Fibroblast of lung (primary cell): ENCODE measurements at regions not wholly inside any gene's neighbourhood (a gene's known extent, or its start where the extent isn't known, plus 50 kb on each side); places are given as distances from the start of the nearest gene placed in this dataset.

ENCODE experiments used
- DNase-seq, 2 donors: peaks; one replicate each; pipeline versions ENCODE4 v3.0.0 to v3.0.0-alpha.2; 2010; ENCODE audit warnings: low read depth in 2 of 2
- H2AFZ ChIP-seq: 2 replicates; pipeline ENCODE4 v1.5.1; 2012; ENCODE audit warnings: low read length, control low read depth, inconsistent platforms
- H3K27ac ChIP-seq: 2 replicates; pipeline ENCODE4 v1.5.1; 2011; ENCODE audit warnings: low read length, control low read depth; ENCODE audit not compliant: insufficient read depth
- H3K27me3 ChIP-seq: 2 replicates; pipeline ENCODE4 v1.5.1; 2011; ENCODE audit warnings: mild to moderate bottlenecking, low read length; ENCODE audit not compliant: control insufficient read depth, insufficient read depth
- H3K36me3 ChIP-seq: 2 replicates; pipeline ENCODE4 v1.5.1; 2011; ENCODE audit warnings: low read length; ENCODE audit not compliant: control insufficient read depth, insufficient read depth
- H3K4me1 ChIP-seq: 2 replicates; pipeline ENCODE4 v1.5.1; 2011; ENCODE audit warnings: low read length; ENCODE audit not compliant: control insufficient read depth, insufficient read depth; ENCODE audit errors: extremely low read depth
- H3K4me2 ChIP-seq: 2 replicates; pipeline ENCODE4 v1.5.1; 2011; ENCODE audit warnings: low read length, control low read depth; ENCODE audit not compliant: insufficient read depth; ENCODE audit errors: extremely low read depth
- H3K4me3 ChIP-seq, 4 experiments: fragments of 200-600 bp in 1 of 4; sonication (generic) in 1 of 4; replicated peaks in 1 of 4; 2 replicates each; pipeline ENCODE4 v1.5.1; 2011 to 2016; ENCODE audit warnings: low read length in 4 of 4, low read depth in 3 of 4, mild to moderate bottlenecking in 3 of 4, control low read depth in 2 of 4, inconsistent platforms in 1 of 4, mixed read lengths in 1 of 4; ENCODE audit not compliant: insufficient read depth in 1 of 4; ENCODE audit errors: control extremely low read depth in 1 of 4
- H3K79me2 ChIP-seq: 2 replicates; pipeline ENCODE4 v1.5.1; 2012; ENCODE audit warnings: mild to moderate bottlenecking, low read length, inconsistent platforms; ENCODE audit not compliant: control insufficient read depth, insufficient read depth
- H3K9ac ChIP-seq: 2 replicates; pipeline ENCODE4 v1.5.1; 2011; ENCODE audit warnings: mild to moderate bottlenecking, low read length, control low read depth; ENCODE audit not compliant: insufficient read depth
- H3K9me3 ChIP-seq: 2 replicates; pipeline ENCODE4 v1.5.1; 2012; ENCODE audit warnings: low read depth, low read length; ENCODE audit not compliant: control insufficient read depth, insufficient read depth
- H4K20me1 ChIP-seq: 2 replicates; pipeline ENCODE4 v1.5.1; 2011; ENCODE audit warnings: low read length; ENCODE audit not compliant: control insufficient read depth, insufficient read depth; ENCODE audit errors: extremely low read depth
- EZH2 ChIP-seq: IDR thresholded peaks from 2 replicates; pipeline ENCODE4 v1.5.1; 2012; ENCODE audit warnings: low read length, control low read depth, mild to moderate bottlenecking; ENCODE audit errors: missing control alignments
- TF ChIP-seq, protein P1 (sequence below), 2 donors: IDR thresholded peaks in 1 of 2; conservative IDR thresholded peaks in 1 of 2; 1 replicate in 1 of 2; 2 replicates in 1 of 2; pipeline ENCODE4 v1.5.1; 2011 to 2012; ENCODE audit warnings: low read length in 2 of 2, control low read depth in 1 of 2, inconsistent platforms in 1 of 2, low read depth in 1 of 2, mild to moderate bottlenecking in 1 of 2

DNA sequence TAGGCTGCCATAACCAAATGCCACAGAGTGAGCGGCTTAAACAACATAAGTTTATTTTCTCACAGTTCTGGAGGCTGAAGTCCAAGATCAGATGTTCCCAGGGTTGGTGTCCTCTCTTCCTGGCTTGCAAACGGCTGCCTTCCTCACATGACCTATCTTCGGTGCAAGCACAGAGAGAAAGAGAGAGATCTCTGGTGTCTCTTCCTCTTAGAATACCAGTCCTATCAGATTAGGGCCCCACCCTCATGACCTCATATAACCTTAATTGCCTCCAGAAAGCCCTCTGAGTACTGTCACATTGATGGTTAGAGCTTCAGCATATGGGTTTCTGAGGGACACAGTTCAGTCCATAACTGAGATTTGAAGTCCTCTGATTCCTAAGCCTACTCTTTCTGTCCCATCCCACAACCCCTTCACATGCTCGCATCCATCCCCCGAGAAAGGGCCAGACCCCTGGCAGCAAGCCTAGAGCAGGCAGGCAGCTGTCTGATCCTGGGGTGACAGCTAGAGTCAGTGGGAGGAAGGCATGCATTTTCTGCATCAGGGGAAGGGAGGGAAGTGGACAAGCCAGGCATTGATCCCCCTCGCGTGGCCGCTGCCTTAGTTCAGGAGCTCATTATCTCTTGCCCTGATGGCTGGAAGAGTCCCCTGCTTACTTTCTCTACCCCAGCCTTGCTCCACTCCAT, 114.1 kb downstream of the FAR1 start:
- H3K27me3 ChIP-seq = no peaks in the 10 kb centered on the region
- no peaks in the 10 kb centered on the region for H3K4me1 ChIP-seq
- H3K4me2 ChIP-seq = no peak overlapping the region
- no peak overlapping the region for H2AFZ ChIP-seq
- H3K36me3 ChIP-seq = no peaks in the 10 kb centered on the region
- H3K9me3 ChIP-seq = no peaks in the 10 kb centered on the region
- no peak overlapping the region for H3K27ac ChIP-seq
- no peak for TF ChIP-seq EZH2
- H3K9ac ChIP-seq = no peak overlapping the region
- no peaks in the 10 kb centered on the region for H4K20me1 ChIP-seq
- H3K4me3 ChIP-seq = no peak overlapping the region
- H3K79me2 ChIP-seq = no peaks in the 10 kb centered on the region
- DNase-seq = no peak

DNA sequence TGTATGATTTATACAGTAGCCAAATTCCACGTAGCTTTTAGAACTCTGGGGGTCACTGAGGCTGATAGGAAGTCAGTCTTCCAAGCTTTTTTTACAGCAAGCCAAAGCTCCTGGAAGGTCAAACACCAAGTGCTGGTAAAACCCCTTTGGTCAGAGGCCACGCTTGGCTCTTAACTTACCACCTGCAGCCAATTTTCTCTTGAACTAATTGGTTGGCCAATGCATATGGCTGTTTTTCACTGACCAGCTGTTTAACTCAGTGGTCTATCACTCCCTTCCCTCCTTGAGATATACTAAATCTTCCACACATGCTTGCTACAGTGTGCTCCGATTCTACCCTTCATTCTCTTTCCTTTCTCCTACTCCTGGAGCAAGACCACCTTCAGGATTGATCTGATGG, 116.0 kb downstream of the FAR1 start:
- Histone ChIP-seq H3K4me1 (no peaks in the 10 kb centered on the region), H3K9ac (no peak overlapping the region), H2AFZ (no peak overlapping the region), H4K20me1 (no peaks in the 10 kb centered on the region), H3K36me3 (no peaks in the 10 kb centered on the region), H3K27ac (no peak overlapping the region), H3K27me3 (no peaks in the 10 kb centered on the region), H3K9me3 (no peaks in the 10 kb centered on the region), H3K79me2 (no peaks in the 10 kb centered on the region), H3K4me3 (no peak overlapping the region), H3K4me2 (no peak overlapping the region)
- no peak for DNase-seq
- TF ChIP-seq, protein P1, sequence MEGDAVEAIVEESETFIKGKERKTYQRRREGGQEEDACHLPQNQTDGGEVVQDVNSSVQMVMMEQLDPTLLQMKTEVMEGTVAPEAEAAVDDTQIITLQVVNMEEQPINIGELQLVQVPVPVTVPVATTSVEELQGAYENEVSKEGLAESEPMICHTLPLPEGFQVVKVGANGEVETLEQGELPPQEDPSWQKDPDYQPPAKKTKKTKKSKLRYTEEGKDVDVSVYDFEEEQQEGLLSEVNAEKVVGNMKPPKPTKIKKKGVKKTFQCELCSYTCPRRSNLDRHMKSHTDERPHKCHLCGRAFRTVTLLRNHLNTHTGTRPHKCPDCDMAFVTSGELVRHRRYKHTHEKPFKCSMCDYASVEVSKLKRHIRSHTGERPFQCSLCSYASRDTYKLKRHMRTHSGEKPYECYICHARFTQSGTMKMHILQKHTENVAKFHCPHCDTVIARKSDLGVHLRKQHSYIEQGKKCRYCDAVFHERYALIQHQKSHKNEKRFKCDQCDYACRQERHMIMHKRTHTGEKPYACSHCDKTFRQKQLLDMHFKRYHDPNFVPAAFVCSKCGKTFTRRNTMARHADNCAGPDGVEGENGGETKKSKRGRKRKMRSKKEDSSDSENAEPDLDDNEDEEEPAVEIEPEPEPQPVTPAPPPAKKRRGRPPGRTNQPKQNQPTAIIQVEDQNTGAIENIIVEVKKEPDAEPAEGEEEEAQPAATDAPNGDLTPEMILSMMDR (conservative IDR thresholded peaks at IDR 0.05 in 1 of 2, IDR thresholded peaks at IDR 0.05 in 1 of 2; ENCODE audit: low read depth in 1 of 2, low read length in 2 of 2) = no peak
- no peak for TF ChIP-seq EZH2

DNA sequence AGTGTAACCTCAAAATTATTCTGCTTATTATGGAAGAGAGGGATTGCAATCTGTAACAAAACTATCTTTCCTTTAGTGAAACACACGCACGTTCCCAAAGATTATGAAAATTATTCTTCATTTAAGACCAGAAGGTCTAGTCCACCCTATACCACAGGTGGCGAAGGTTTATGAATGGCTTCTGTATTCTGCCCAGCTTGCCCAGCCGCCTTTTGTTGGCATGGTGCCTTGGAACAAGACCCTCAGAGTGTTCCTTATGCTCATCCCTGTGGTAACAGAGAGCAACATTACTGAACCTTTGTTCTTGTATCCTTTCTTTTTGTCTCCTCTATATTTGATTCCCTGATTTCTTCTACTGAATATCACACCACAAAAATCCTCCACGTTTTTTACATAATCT, 116.4 kb downstream of the FAR1 start:
- Histone ChIP-seq H3K27me3 (no peaks in the 10 kb centered on the region), H4K20me1 (no peaks in the 10 kb centered on the region), H3K4me3 (no peak overlapping the region), H3K9ac (no peak overlapping the region), H3K36me3 (no peaks in the 10 kb centered on the region), H3K79me2 (no peaks in the 10 kb centered on the region), H3K4me2 (no peak overlapping the region), H3K4me1 (no peaks in the 10 kb centered on the region), H2AFZ (no peak overlapping the region), H3K27ac (no peak overlapping the region), H3K9me3 (no peaks in the 10 kb centered on the region)
- TF ChIP-seq, protein P1 (conservative IDR thresholded peaks at IDR 0.05 in 1 of 2, IDR thresholded peaks at IDR 0.05 in 1 of 2; ENCODE audit: low read depth in 1 of 2, low read length in 2 of 2) = no peak
- TF ChIP-seq EZH2 = no peak
- DNase-seq = no peak
